NCI-H128 (cell line): ENCODE measurements at regions not wholly inside any gene's neighbourhood (a gene's known extent, or its start where the extent isn't known, plus 50 kb on each side); places are given as distances from the start of the nearest gene placed in this dataset.

Source experiments
- DNase-seq: peaks from one replicate; lab custom pipeline; 2025; ENCODE audit not compliant: unreplicated experiment; lab: John Stamatoyannopoulos, UW

GRCh38 chr2:123043458-123043857 is 981.6 kb upstream of the CNTNAP5 start:
- DNase-seq, result no peak

DNA sequence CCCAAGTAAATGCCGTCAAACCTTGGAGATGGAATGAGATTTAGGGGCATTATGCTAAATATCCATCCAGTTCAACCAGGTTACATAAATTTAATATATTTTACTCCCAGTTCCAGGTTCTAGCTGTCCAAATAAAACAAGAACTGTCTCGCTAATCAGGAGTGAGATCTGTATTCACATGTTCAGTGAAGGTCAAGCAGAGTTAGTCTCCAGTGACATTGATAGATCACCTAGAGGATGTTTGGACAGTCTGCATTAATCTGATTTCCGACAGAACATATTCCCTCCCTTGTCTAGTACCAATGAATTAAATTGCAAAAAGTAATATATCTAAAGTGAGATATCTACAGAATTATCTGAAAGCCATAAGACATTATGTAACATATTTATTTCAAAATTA is 979.4 kb upstream of the CNTNAP5 start:
- DNase-seq, result no peak

- no peak for DNase-seq
These were observed 977.9 kb upstream of the CNTNAP5 start for GRCh38 chr2:123047186-123047585.

- DNase-seq, result no peak
These were observed 974.0 kb upstream of the CNTNAP5 start for GRCh38 chr2:123051136-123051535.

GRCh38 chr2:123061534-123061933 is 963.6 kb upstream of the CNTNAP5 start:
- DNase-seq, result no peak

DNA sequence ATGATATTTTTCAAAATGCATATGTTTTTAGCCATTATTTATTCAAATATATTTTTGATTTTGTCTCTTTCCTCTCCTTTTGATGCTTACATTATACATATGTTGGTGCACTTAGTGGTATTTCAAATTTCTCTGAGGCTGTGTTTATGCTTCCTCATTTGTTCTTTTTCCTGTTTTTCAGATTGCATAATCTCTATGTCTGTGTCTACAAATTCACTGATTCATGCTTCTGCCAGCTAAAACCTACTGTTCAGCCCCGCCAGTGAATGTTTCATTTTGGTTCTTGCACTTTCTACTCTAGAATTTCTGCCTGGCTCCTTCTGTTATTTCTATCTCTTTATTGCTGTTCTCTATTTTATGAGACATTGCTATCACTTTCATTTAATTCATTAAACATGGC is 951.7 kb upstream of the CNTNAP5 start:
- no peak for DNase-seq

GRCh38 chr2:123073956-123074355 is 951.1 kb upstream of the CNTNAP5 start:
- DNase-seq, result no peak

GRCh38 chr2:123077101-123077500 is 948.0 kb upstream of the CNTNAP5 start:
- DNase-seq, result no peak

- DNase-seq, result no peak
These were observed 944.8 kb upstream of the CNTNAP5 start for GRCh38 chr2:123080331-123080730.

DNA sequence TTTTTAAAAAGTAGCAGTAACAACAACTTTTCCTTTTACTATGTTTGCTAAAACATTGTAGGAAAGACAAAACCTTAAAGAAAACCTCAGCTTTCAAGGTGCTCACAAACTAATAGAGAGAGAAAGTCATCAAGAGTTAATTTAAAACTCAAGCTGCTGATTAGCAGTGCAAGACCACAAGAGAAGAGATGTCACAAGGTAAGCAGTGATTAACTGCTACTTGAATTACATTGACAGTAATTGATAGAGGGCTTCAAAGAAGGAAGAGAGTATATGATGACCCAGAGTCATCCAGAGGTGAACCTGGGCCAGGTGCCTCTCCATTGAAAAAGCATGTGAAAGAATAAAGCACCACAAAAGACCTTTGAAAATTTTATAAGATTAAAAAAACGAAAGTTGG is 939.6 kb upstream of the CNTNAP5 start:
- no peak for DNase-seq

GRCh38 chr2:123086613-123087385 is 938.3 kb upstream of the CNTNAP5 start:
- DNase-seq, result no peak

DNA sequence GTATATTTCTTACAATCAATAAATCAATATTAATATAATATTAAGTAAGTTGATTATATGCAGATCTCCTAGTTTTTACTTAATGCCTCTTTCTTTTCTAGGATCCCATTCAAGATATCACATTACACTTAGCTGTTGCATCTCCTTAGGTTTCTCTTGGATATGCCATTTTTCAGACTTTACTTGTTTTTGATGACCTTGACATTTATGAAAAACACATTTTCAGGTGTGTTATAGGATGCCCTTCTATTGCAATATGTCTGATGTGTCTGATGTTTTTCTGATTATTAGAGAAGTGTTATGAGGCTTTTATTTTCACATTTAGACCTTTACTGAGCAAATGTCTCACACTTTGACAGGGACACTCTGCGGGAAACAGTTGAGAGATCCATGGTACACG is 933.6 kb upstream of the CNTNAP5 start:
- no peak for DNase-seq

DNA sequence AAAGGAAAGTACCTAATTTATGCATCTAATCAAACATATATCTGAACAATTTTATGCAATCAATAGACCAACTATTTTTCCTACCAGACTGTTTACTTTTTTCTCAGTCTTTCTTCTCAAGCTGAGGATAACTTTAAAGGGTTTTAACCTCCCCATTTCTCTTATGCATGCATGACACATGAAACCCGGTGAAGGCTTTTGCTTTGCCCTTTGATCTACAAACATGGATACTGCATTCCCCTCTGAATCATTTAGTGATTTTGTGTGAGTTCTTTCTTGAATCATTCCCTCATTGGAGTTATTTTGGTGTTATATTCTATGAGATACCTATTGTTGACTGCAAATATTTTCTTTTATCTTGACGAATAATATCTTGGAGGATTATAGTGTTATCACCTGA is 931.9 kb upstream of the CNTNAP5 start:
- DNase-seq, result no peak

- DNase-seq, result no peak
These were observed 929.8 kb upstream of the CNTNAP5 start for GRCh38 chr2:123095219-123095835.

- no peak for DNase-seq
These were observed 926.5 kb upstream of the CNTNAP5 start for GRCh38 chr2:123098619-123099018.

- no peak for DNase-seq
These were observed 923.7 kb upstream of the CNTNAP5 start for GRCh38 chr2:123101434-123101833.

- no peak for DNase-seq
These were observed 921.2 kb upstream of the CNTNAP5 start for GRCh38 chr2:123103902-123104301.

DNA sequence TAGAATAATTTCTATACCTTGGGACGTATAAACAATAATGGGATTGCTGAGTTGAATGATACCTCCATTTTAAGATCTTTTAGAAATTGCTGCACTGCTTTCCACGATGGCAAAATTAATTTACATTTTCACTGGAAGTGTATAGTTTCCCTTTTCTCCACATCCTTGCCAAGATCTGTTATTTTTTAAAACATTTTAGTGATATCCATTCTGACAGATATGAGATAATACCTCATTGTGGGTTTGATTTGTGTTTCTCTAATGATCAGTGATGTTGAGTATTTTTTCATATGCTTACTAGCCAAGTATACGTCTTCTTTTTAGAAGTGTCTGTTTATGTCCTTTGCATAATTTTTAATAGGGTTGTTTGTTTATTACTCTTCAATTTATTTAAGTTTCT is 908.5 kb upstream of the CNTNAP5 start:
- no peak for DNase-seq

DNA sequence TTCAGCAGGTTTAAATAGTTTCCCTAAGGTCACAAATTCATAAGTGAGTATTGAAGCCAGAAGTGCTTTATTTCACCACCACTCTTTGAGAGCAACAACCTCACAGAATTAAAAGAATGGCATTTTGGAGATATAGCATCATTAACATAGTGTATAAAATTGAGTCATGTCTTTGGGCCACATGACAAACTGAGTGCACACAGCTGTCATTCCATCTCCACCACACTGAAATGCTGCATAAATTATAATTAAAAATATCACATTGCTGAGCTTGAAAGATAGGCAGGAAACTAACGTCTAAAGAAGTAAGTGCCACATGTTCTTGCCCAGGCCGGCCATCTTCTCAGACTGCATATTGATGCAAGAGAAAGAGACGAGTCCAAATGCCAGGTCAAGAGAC is 897.9 kb upstream of the CNTNAP5 start:
- no peak for DNase-seq

GRCh38 chr2:123128951-123129350 is 896.1 kb upstream of the CNTNAP5 start:
- DNase-seq, result no peak

- DNase-seq, result no peak
These were observed 888.7 kb upstream of the CNTNAP5 start for GRCh38 chr2:123136419-123136818.

- no peak for DNase-seq
These were observed 881.0 kb upstream of the CNTNAP5 start for GRCh38 chr2:123144082-123144481.

DNA sequence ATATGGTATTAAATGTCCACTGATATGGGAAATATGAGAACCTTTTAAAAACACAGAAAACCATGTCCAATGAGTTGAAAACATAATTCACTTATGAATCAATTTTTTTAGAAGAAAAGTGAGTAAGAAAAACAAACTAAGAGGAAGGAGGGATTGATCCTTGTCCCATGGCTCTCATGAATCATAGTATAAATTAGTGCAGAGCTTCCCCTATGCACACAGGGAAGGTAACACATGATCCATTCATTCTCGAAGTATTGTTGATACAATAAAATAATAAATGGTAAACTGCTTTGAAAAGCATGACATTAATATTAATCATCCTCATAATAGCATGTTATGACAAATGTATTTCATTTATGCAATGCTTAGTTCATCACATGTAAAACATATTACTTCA is 872.0 kb upstream of the CNTNAP5 start:
- DNase-seq, result no peak
